HepG2 (cell line): ENCODE measurements at regions not wholly inside any gene's neighbourhood (a gene's known extent, or its start where the extent isn't known, plus 50 kb on each side); places are given as distances from the start of the nearest gene placed in this dataset.

Experiments
- ATAC-seq: fragments of 200-7000 bp; cut with Tn5 transposase; 3 replicates; pipeline ENCODE4 v1.9.1; 2020; ENCODE audit warnings: mild to moderate bottlenecking, moderate library complexity
- BruUV-seq: library from RNA; stranded (reverse); fragments of 400-500 nt; replicated peaks from 2 replicates; lab custom pipeline; 2021; lab: Mats Ljungman, UMichigan
- CTCF ChIA-PET: fragments of 300-600 bp; formaldehyde crosslinking; extraction: SDS; loops from one replicate; lab custom pipeline; 2021; ENCODE audit warnings: low total read pairs, inconsistent platforms, low intra/inter-chr PET ratio; lab: Yijun Ruan, JAX
- POLR2A ChIA-PET: fragments of 350-600 bp; sonication (Branson Sonifier 250); formaldehyde crosslinking; loops from one replicate; lab custom pipeline; 2020; ENCODE audit warnings: antibody characterized with exemption, inconsistent platforms; lab: Yijun Ruan, JAX
- DNase-seq: peaks from one replicate; pipeline ENCODE4 v3.0.0-alpha.2; 2015; ENCODE audit warnings: low spot score
- FAIRE-seq: peaks from 3 replicates; lab custom pipeline; 2011; peaks lifted over from hg19 to GRCh38; lab: Jason Lieb, UNC
- H2AFZ ChIP-seq: one replicate; pipeline ENCODE4 v1.6.1; 2011; ENCODE audit warnings: low read length, inconsistent platforms
- H3K27ac ChIP-seq: fragments of 300-600 bp; 3 replicates; pipeline ENCODE4 v1.8.0; 2011; ENCODE audit warnings: mixed run types, mild to moderate bottlenecking, mixed read lengths, low read length, inconsistent platforms; ENCODE audit not compliant: insufficient read depth; ENCODE audit errors: extremely low read length
- H3K27me3 ChIP-seq, 2 experiments: fragments of 200-600 bp in 1 of 2; 2 replicates in 1 of 2; 3 replicates in 1 of 2; pipeline versions ENCODE4 v1.6.0 to v1.8.0; 2011; ENCODE audit warnings: low read length in 2 of 2, mild to moderate bottlenecking in 2 of 2, moderate library complexity in 2 of 2, inconsistent platforms in 1 of 2; ENCODE audit not compliant: insufficient read depth in 2 of 2, control insufficient read depth in 1 of 2
- H3K36me3 ChIP-seq, 2 experiments: fragments of 200-600 bp in 1 of 2; replicated peaks in 1 of 2; 2 replicates in 1 of 2; 3 replicates in 1 of 2; pipeline versions ENCODE4 v1.5.1 to v1.8.0; 2011; ENCODE audit warnings: low read length in 2 of 2, inconsistent platforms in 1 of 2; ENCODE audit not compliant: insufficient read depth in 2 of 2, control insufficient read depth in 1 of 2
- H3K4me1 ChIP-seq: 2 replicates; pipeline ENCODE4 v1.5.1; 2012; ENCODE audit warnings: low read length, inconsistent platforms; ENCODE audit not compliant: insufficient read depth
- H3K4me2 ChIP-seq: 2 replicates; pipeline ENCODE4 v1.6.0; 2011; ENCODE audit warnings: low read depth, low read length, inconsistent platforms
- H3K4me3 ChIP-seq, 3 experiments: fragments of 200-600 bp in 1 of 3; sonication (generic), shearing (Covaris generic) in 1 of 3; replicated peaks in 1 of 3; 2 replicates each; pipeline ENCODE4 v1.5.1; 2011 to 2016; ENCODE audit warnings: low read length in 3 of 3, inconsistent platforms in 2 of 3, low read depth in 2 of 3, mild to moderate bottlenecking in 2 of 3, control low read depth in 1 of 3, mixed read lengths in 1 of 3; ENCODE audit not compliant: insufficient read depth in 1 of 3
- H3K79me2 ChIP-seq: one replicate; pipeline ENCODE4 v1.6.1; 2011; ENCODE audit warnings: low read length, inconsistent platforms; ENCODE audit not compliant: insufficient read depth
- H3K9ac ChIP-seq: 2 replicates; pipeline ENCODE4 v1.6.0; 2011; ENCODE audit warnings: mild to moderate bottlenecking, low read depth, low read length, inconsistent platforms; ENCODE audit not compliant: insufficient read depth
- H3K9me3 ChIP-seq: 2 replicates; pipeline ENCODE4 v1.5.1; 2012; ENCODE audit warnings: mild to moderate bottlenecking, low read length
- H4K20me1 ChIP-seq: 2 replicates; pipeline ENCODE4 v1.6.0; 2011; ENCODE audit warnings: inconsistent platforms, mild to moderate bottlenecking, low read length, moderate library complexity; ENCODE audit not compliant: insufficient read depth
- CAMTA2 ChIP-seq: sonication (generic); formaldehyde crosslinking; IDR thresholded peaks from 2 replicates; pipeline ENCODE4 v1.4.0; 2020; ENCODE audit warnings: mild to moderate bottlenecking, missing genetic modification reagents, borderline replicate concordance
- GPN1 ChIP-seq: sonication (generic); formaldehyde crosslinking; IDR thresholded peaks from 2 replicates; pipeline ENCODE4 v1.5.1; 2020; ENCODE audit warnings: missing genetic modification reagents, borderline replicate concordance
- HMGA1 ChIP-seq: sonication (generic); formaldehyde crosslinking; conservative IDR thresholded peaks from 2 replicates; pipeline ENCODE4 v1.4.0; 2020; ENCODE audit warnings: missing genetic modification reagents
- KAT2B ChIP-seq: fragments of 150-350 bp; IDR thresholded peaks from 2 replicates; pipeline ENCODE4 v1.6.1; 2014; ENCODE audit warnings: low read depth, low read length, borderline replicate concordance
- NPAS2 ChIP-seq: sonication (generic); formaldehyde crosslinking; IDR thresholded peaks from 2 replicates; pipeline ENCODE4 v1.8.0; 2022; ENCODE audit warnings: mild to moderate bottlenecking, missing genetic modification reagents, borderline replicate concordance
- RFXANK ChIP-seq: IDR thresholded peaks from 2 replicates; pipeline ENCODE4 v1.6.1; 2016
- SMAD3 ChIP-seq: sonication (generic); formaldehyde crosslinking; IDR thresholded peaks from 2 replicates; pipeline ENCODE4 v1.4.0; 2020; ENCODE audit warnings: missing genetic modification reagents
- WGBS: methylation state at CpG from one replicate; pipeline ENCODE4 v1.1.6; 2017; ENCODE audit warnings: low lambda C conversion rate; 5-methylcytosine and 5-hydroxymethylcytosine counted together
- in situ Hi-C: cut with HindIII; loops from 2 replicates; pipeline ENCODE4 v1.10.0; 2017; ENCODE audit warnings: low pct_unique_long_range_greater_than_20kb; ENCODE audit not compliant: extremely low pct_ligation_motif_present
- intact Hi-C: fragments of 100-400 bp; cut with micrococcal nuclease; formaldehyde crosslinking; loops from one replicate; pipeline ENCODE4 v1.10.0; 2022; ENCODE audit not compliant: unreplicated experiment

DNA sequence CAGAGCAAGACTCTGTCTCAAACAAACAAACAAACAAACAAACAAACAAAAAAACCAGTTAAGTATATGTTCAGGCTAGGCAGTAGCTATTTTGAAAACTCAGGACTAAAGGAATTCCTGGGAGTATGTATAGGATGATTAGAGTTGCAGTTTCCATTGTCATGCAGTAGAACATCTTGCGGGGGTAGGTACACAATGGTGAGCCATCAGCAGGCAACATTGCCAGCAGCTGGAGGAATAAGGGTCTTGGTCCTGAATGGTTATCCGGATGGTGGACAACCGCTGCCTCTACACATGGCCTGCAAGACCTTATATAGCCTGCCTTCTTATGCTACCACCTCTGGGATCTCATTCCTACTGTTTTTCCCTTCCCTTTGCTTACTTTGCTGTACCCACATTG is 297.5 kb downstream of the SOX4 start:
- no peaks in the 10 kb centered on the region for H4K20me1 ChIP-seq

DNA sequence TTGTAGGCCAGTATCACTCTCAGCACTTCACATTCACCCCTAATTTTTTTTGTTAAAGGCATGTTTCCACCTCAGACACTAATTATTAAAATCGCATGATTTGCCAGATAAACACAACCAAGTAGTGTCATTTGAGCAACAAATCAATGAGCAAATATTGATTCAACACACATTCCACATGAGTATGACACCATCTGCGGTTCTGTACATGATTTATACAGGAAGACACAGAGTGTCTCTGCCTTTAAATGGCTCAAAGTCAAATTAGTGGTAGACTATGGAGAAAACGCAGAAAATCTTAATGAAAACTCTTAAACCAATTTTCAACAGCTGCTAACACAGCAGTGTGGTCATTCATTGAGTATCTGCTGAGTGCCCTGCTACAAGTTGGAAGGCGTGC is 300.2 kb downstream of the SOX4 start:
- H3K4me3 ChIP-seq = no peak overlapping the region
- H3K9ac ChIP-seq = no peak overlapping the region
- intact Hi-C loops (no loop called here), in situ Hi-C loops (no loop called here)
- no peaks in the 10 kb centered on the region for H4K20me1 ChIP-seq
- no peak overlapping the region for H3K27ac ChIP-seq
- no peak overlapping the region for H2AFZ ChIP-seq
- H3K9me3 ChIP-seq = no peaks in the 10 kb centered on the region
- no peak for ATAC-seq
- no peaks in the 10 kb centered on the region for H3K36me3 ChIP-seq
- WGBS = 12% methylated on average over 4 of the region's 4 CpGs
- TF ChIP-seq CAMTA2 (CRISPR knock-in tag) (no peak), KAT2B (peak; percentile 55; the same call in 1 of the 2 replicates)
- DNase-seq = no peak
- POLR2A ChIA-PET = no interaction called here
- no peaks in the 10 kb centered on the region for H3K27me3 ChIP-seq
- no TSS peak for BruUV-seq
- H3K4me2 ChIP-seq = no peak overlapping the region
- CTCF ChIA-PET = no interaction called here
- H3K79me2 ChIP-seq = no peaks in the 10 kb centered on the region
- H3K4me1 ChIP-seq = no peaks in the 10 kb centered on the region
- FAIRE-seq = no peak

More for the DNA sequence above, 297.5 kb downstream of the SOX4 start:
- in situ Hi-C loops = no loop called here
- H3K79me2 ChIP-seq = no peaks in the 10 kb centered on the region
- H2AFZ ChIP-seq = no peak overlapping the region
- H3K27ac ChIP-seq = no peak overlapping the region
- no peaks in the 10 kb centered on the region for H3K36me3 ChIP-seq
- BruUV-seq = no TSS peak
- TF ChIP-seq NPAS2 (CRISPR knock-in tag) (no peak), RFXANK (CRISPR knock-in tag) (no peak), HMGA1 (CRISPR knock-in tag) (no peak), SMAD3 (CRISPR knock-in tag) (no peak), GPN1 (CRISPR knock-in tag) (no peak)
- H3K9ac ChIP-seq = no peak overlapping the region
- H3K4me1 ChIP-seq = peaks cover 12% of the 10 kb centered on the region
- ChIA-PET CTCF (no interaction called here), POLR2A (no interaction called here)
- no peak overlapping the region for H3K4me3 ChIP-seq
- DNase-seq (no peak), FAIRE-seq (no peak), ATAC-seq (no peak)
- H3K27me3 ChIP-seq = 0 out of 5 replicates have a peak, but pooled peaks cover 0 to 6% of the 10 kb centered on the region in 2 experiments
- intact Hi-C loops = no loop called here
- H3K9me3 ChIP-seq = no peaks in the 10 kb centered on the region
- WGBS = 58% methylated on average over 3 of the region's 3 CpGs
- no peak overlapping the region for H3K4me2 ChIP-seq
